Ovary (tissue), 7 donors: ENCODE measurements at regions not wholly inside any gene's neighbourhood (a gene's known extent, or its start where the extent isn't known, plus 50 kb on each side); places are given as distances from the start of the nearest gene placed in this dataset.

Experiments
- DNase-seq, 5 donors: peaks; one replicate each; pipeline ENCODE4 v3.0.0-alpha.2; 2019 to 2020
- H3K27ac ChIP-seq, 2 donors: fragments of 200-600 bp; one replicate each; pipeline versions ENCODE4 v1.5.1 to v1.8.0; 2019 to 2022
- H3K27me3 ChIP-seq: fragments of 200-600 bp; one replicate; pipeline ENCODE4 v1.8.0; 2022
- H3K36me3 ChIP-seq: fragments of 200-600 bp; sonication (generic); one replicate; pipeline ENCODE4 v1.5.1; 2019
- H3K4me1 ChIP-seq: one replicate; pipeline ENCODE4 v1.8.1; 2013; ENCODE audit warnings: mild to moderate bottlenecking, moderate library complexity; ENCODE audit not compliant: insufficient read depth
- H3K4me3 ChIP-seq: fragments of 200-600 bp; sonication (generic); one replicate; pipeline ENCODE4 v1.5.1; 2017
- H3K9me3 ChIP-seq, 2 donors: fragments of 200-600 bp in 1 of 2; sonication (generic) in 1 of 2; one replicate each; pipeline versions ENCODE4 v1.5.1 to v1.8.1; 2013 to 2019; ENCODE audit warnings: mild to moderate bottlenecking in 1 of 2, moderate library complexity in 1 of 2
- EP300 ChIP-seq: sonication (generic); formaldehyde crosslinking; IDR thresholded peaks from one replicate; pipeline ENCODE4 v1.6.1; 2017; ENCODE audit warnings: antibody characterized with exemption
- POLR2A ChIP-seq: fragments of 450-650 bp; IDR thresholded peaks from one replicate; pipeline ENCODE4 v1.6.1; 2017; ENCODE audit warnings: antibody characterized with exemption, mild to moderate bottlenecking, moderate library complexity
- whole genome bisulfite sequencing, 3 donors: extraction: QIAGEN DNeasy Blood & Tissue Kit in 1 of 3; methylation state at CpG; one replicate each; pipeline versions ENCODE4 v1.1.5 to v1.1.7; 2013 to 2017; 5-methylcytosine and 5-hydroxymethylcytosine counted together
- intact Hi-C, 4 donors: fragments of 100-400 bp; cut with DNase I; formaldehyde crosslinking; loops; one replicate each; pipeline versions ENCODE4 v1.11.0 to v1.15.1; 2022 to 2023
- TF ChIP-seq, protein P1 (sequence below), 3 donors: fragments of 450-650 bp in 2 of 3; fragments of 200-600 bp in 1 of 3; IDR thresholded peaks; one replicate each; pipeline versions ENCODE4 v1.5.1 to v1.8.0; 2016 to 2022; ENCODE audit warnings: antibody characterized with exemption in 3 of 3, mild to moderate bottlenecking in 1 of 3
- donor health status: DM: no; HTN: no; CAD: no; lungs with moderate emphysema.
- donor health status: DM: no; HTN: no; CAD: no.
- donor health status: Bipolar disorder and iron deficiency.
- donor health status: DM: no; HTN: no; CAD: no.
- donor health status: DM: yes; HTN: yes; CAD: no.

DNA sequence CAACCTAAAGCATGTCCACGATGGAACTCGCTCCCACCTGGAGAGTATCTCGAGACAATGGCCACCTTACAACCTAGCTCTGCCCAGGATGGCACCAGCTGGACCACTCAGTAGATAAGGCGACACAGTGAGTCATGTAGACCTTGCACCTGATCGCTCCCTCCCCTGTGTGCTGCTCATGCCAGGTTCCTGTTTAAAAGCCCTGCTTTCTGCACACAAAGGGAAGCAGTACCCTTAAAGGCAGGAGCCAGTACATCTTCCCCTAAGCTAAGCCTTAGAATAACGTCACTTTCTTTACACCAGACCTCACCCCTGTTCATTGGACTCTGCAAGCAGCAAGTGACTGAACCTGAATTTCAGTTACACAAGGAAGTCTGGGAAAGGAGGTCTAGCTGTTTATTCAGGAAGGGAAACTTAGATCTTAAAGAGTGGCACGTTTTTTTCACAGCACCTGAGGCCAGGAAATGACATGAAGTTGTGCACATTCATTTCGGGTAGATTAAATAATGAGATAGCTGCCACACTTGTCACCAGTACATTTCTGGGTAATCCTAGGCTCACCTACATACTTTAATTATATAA lies 117.9 kb downstream of the MTPAP start:
- Histone ChIP-seq H3K4me1 (no peaks in the 10 kb centered on the region), H3K27me3 (no peaks in the 10 kb centered on the region), H3K36me3 (no peaks in the 10 kb centered on the region), H3K4me3 (no peak overlapping the region), H3K27ac (no peak overlapping the region), H3K9me3 (no peaks in the 10 kb centered on the region)
- intact Hi-C loops, result loop anchor here in 1 of 4 donors (10.0 kb wide), 1 partner anchor 236 kb away; no protein-coding TSS in a partner anchor
- TF ChIP-seq, protein P1, sequence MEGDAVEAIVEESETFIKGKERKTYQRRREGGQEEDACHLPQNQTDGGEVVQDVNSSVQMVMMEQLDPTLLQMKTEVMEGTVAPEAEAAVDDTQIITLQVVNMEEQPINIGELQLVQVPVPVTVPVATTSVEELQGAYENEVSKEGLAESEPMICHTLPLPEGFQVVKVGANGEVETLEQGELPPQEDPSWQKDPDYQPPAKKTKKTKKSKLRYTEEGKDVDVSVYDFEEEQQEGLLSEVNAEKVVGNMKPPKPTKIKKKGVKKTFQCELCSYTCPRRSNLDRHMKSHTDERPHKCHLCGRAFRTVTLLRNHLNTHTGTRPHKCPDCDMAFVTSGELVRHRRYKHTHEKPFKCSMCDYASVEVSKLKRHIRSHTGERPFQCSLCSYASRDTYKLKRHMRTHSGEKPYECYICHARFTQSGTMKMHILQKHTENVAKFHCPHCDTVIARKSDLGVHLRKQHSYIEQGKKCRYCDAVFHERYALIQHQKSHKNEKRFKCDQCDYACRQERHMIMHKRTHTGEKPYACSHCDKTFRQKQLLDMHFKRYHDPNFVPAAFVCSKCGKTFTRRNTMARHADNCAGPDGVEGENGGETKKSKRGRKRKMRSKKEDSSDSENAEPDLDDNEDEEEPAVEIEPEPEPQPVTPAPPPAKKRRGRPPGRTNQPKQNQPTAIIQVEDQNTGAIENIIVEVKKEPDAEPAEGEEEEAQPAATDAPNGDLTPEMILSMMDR (IDR thresholded peaks at IDR 0.05), result no peak
- TF ChIP-seq POLR2A, result no peak
- TF ChIP-seq EP300, result no peak
- no peak for DNase-seq
- 79 to 84% (median 83%) methylated on average over 8 of the region's 8 CpGs for WGBS, 3 donors

DNA sequence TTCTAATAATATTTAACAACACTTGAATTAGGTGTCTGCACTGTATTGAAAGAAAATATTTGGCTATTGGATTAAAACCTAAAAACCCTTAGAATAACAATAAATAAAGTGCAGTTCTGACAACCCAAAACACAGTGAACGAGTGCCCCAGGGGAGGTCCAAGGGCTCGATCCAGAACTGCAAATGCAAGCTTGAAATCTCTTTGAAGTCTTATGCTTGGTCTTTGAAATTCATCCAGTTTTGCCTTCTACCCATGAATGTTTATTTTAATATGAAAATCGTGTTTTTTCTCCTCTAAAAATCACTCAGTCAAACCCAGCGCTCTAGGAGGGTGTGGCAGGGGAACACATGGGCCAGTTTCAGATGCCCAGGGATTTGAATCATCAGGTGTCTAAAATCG lies 119.5 kb downstream of the MTPAP start:
- Histone ChIP-seq H3K4me3 (no peak overlapping the region), H3K4me1 (no peaks in the 10 kb centered on the region), H3K36me3 (no peaks in the 10 kb centered on the region), H3K27me3 (no peaks in the 10 kb centered on the region), H3K27ac (no peak overlapping the region), H3K9me3 (no peaks in the 10 kb centered on the region)
- DNase-seq, result no peak
- 59 to 65% (median 60%) methylated on average over 5 of the region's 5 CpGs for WGBS, 3 donors
- intact Hi-C loops, result no loop called here
- TF ChIP-seq, protein P1 (IDR thresholded peaks at IDR 0.05), result no peak

DNA sequence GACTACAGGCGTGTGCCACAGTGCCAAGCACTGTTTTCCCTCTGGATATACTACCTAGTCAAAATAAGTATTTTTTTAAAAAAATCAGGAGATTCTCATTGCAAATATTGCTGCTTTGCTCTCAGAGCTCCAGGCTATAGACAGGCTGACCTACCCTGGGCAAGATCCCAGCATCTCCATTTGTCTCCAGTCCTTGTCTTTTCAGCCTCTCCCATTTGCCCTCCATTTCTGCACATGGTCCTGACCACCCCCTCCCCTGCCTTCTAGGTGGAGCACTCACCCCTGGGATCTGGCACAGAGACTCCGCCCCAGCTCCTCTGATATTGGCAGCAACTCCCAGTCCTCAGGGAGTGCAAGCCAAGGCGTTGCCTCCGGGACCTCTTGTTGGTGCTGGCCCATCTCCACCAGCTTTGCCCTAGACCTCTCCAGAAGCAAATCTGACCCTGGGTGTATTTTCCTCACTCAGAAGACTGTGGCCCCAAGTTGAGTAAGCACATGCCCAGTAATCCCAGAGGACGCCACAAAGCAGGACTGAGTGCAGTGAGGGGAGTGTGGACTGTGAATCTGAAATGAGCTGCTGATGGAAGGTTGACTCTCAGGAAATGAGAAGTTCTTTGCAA lies 120.6 kb downstream of the MTPAP start:
- Histone ChIP-seq H3K27me3 (no peaks in the 10 kb centered on the region), H3K36me3 (no peaks in the 10 kb centered on the region), H3K4me3 (no peak overlapping the region), H3K27ac (no peak overlapping the region), H3K9me3 (no peaks in the 10 kb centered on the region), H3K4me1 (no peaks in the 10 kb centered on the region)
- WGBS, 3 donors, result 77 to 83% (median 78%) methylated on average over 5 of the region's 5 CpGs
- intact Hi-C loops, result no loop called here
- TF ChIP-seq POLR2A (no peak), EP300 (no peak)
- TF ChIP-seq, protein P1 (IDR thresholded peaks at IDR 0.05), result no peak
- DNase-seq, result no peak

DNA sequence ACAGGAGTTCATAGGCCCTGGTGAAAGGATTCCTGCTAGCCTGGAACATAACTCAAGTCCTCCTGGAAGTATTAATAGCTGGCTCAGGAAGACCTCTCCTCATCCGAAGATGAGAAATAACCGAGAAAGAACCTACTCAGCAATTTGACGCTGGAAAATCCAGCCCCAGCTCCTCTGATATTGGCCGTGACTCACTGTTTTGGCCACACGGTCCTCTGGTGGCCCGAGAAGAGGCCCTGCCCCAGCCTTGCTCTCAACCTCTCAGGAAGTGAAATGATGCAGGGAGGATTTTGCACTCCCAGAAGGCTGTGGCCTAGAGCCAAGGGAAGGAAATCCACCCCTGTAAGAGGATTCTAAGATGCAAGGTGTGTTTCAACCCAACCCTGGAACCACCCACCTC lies 121.6 kb downstream of the MTPAP start:
- no peak overlapping the region for H3K4me3 ChIP-seq
- no peak for DNase-seq
- H3K9me3 ChIP-seq, result no peaks in the 10 kb centered on the region
- no peaks in the 10 kb centered on the region for H3K4me1 ChIP-seq
- H3K36me3 ChIP-seq, result no peaks in the 10 kb centered on the region
- intact Hi-C loops, result no loop called here
- H3K27ac ChIP-seq, result no peak overlapping the region
- TF ChIP-seq EP300, result no peak
- TF ChIP-seq, protein P1 (IDR thresholded peaks at IDR 0.05), result no peak
- TF ChIP-seq POLR2A, result no peak
- H3K27me3 ChIP-seq, result no peaks in the 10 kb centered on the region
- 59 to 68% (median 64%) methylated on average over 6 of the region's 6 CpGs for WGBS, 3 donors
